ENCODE measurements at regions not wholly inside any gene's neighbourhood (a gene's known extent, or its start where the extent isn't known, plus 50 kb on each side); places are given as distances from the start of the nearest gene placed in this dataset.

DNA sequence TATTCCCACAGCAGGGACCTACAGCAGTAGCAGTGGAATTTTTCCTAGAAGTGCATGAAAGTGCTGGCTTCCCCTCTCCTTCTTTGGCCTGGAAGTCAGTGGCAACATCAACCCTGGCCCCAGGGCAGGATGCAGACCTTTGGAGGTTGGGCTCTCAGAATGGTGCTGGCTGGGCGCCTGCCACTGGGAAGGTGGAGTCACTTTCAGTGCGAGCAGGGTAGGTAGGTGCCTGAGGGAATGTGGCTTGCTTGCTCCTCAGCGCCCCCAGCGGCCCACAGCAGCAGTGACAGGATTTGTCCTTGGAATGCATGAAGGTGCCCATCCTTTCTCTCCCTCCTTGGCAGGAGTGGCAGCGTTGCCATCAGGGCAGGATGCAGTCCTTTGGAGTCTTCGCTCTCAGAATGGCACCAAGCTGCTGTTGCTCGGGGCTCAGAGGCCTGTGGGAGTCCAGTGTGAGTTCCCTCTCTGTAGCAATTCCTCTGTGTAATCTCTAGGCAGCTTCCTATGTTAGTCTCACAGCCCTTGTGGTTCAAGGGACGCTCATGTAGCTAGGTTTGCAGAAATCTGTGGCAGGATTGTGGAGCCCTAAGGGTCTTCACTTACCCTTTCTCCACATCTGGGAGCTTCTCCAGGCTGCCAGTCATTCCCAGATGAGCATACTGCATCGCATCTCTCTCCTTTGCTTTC lies 354.4 kb upstream of the DACH1 start:
- Histone ChIP-seq H4K20me1 (ENCODE audit: insufficient read depth, low read length) (no peaks in the 10 kb centered on the region), H3K27ac (ENCODE audit: extremely low read length, insufficient read depth, low read length) (no peak overlapping the region), H3K4me1 (ENCODE audit: insufficient read depth, low read length) (no peaks in the 10 kb centered on the region), H3K9ac (ENCODE audit: insufficient read depth, low read depth, low read length) (no peak overlapping the region), H3K4me3 (replicated peaks in 1 of 3; ENCODE audit: insufficient read depth in 1 of 3, low read depth in 2 of 3, low read length in 3 of 3) (no peak overlapping the region), H3K79me2 (ENCODE audit: insufficient read depth, low read length) (no peaks in the 10 kb centered on the region), H2AFZ (ENCODE audit: low read length) (no peak overlapping the region), H3K27me3 (ENCODE audit: control insufficient read depth in 1 of 2, insufficient read depth in 2 of 2, low read length in 2 of 2) (no peaks in the 10 kb centered on the region), H3K4me2 (ENCODE audit: low read depth, low read length) (no peak overlapping the region), H3K36me3 (replicated peaks in 1 of 2; ENCODE audit: control insufficient read depth in 1 of 2, insufficient read depth in 2 of 2, low read length in 2 of 2) (no peaks in the 10 kb centered on the region), H3K9me3 (ENCODE audit: low read length) (no peaks in the 10 kb centered on the region)
- FAIRE-seq: peak; percentile 30
- ChIA-PET POLR2A (no interaction called here), CTCF (ENCODE audit: low intra/inter-chr PET ratio, low total read pairs) (no interaction called here)
- intact Hi-C loops (cut with micrococcal nuclease; ENCODE audit: unreplicated experiment) (no loop called here), in situ Hi-C loops (cut with HindIII; ENCODE audit: extremely low pct_ligation_motif_present, low pct_unique_long_range_greater_than_20kb) (no loop called here)
- peak; percentile 100 for ATAC-seq
- DNase-seq (ENCODE audit: low spot score): peak; percentile 28
- no TSS peak for BruUV-seq (replicated peaks)
- WGBS (ENCODE audit: low lambda C conversion rate): 31% methylated on average over 3 of the region's 9 CpGs
- TF ChIP-seq, protein P1, sequence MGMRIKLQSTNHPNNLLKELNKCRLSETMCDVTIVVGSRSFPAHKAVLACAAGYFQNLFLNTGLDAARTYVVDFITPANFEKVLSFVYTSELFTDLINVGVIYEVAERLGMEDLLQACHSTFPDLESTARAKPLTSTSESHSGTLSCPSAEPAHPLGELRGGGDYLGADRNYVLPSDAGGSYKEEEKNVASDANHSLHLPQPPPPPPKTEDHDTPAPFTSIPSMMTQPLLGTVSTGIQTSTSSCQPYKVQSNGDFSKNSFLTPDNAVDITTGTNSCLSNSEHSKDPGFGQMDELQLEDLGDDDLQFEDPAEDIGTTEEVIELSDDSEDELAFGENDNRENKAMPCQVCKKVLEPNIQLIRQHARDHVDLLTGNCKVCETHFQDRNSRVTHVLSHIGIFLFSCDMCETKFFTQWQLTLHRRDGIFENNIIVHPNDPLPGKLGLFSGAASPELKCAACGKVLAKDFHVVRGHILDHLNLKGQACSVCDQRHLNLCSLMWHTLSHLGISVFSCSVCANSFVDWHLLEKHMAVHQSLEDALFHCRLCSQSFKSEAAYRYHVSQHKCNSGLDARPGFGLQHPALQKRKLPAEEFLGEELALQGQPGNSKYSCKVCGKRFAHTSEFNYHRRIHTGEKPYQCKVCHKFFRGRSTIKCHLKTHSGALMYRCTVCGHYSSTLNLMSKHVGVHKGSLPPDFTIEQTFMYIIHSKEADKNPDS (CRISPR knock-in tag; IDR thresholded peaks at IDR 0.05): no peak
- TF ChIP-seq, protein P2, sequence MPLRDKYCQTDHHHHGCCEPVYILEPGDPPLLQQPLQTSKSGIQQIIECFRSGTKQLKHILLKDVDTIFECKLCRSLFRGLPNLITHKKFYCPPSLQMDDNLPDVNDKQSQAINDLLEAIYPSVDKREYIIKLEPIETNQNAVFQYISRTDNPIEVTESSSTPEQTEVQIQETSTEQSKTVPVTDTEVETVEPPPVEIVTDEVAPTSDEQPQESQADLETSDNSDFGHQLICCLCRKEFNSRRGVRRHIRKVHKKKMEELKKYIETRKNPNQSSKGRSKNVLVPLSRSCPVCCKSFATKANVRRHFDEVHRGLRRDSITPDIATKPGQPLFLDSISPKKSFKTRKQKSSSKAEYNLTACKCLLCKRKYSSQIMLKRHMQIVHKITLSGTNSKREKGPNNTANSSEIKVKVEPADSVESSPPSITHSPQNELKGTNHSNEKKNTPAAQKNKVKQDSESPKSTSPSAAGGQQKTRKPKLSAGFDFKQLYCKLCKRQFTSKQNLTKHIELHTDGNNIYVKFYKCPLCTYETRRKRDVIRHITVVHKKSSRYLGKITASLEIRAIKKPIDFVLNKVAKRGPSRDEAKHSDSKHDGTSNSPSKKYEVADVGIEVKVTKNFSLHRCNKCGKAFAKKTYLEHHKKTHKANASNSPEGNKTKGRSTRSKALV (CRISPR knock-in tag; IDR thresholded peaks at IDR 0.05): no peak
- TF ChIP-seq, protein P3, sequence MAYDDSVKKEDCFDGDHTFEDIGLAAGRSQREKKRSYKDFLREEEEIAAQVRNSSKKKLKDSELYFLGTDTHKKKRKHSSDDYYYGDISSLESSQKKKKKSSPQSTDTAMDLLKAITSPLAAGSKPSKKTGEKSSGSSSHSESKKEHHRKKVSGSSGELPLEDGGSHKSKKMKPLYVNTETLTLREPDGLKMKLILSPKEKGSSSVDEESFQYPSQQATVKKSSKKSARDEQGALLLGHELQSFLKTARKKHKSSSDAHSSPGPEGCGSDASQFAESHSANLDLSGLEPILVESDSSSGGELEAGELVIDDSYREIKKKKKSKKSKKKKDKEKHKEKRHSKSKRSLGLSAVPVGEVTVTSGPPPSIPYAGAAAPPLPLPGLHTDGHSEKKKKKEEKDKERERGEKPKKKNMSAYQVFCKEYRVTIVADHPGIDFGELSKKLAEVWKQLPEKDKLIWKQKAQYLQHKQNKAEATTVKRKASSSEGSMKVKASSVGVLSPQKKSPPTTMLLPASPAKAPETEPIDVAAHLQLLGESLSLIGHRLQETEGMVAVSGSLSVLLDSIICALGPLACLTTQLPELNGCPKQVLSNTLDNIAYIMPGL (CRISPR knock-in tag; IDR thresholded peaks at IDR 0.05; ENCODE audit: borderline replicate concordance in 1 of 2, low read depth in 1 of 2): 0 out of 4 replicates have a peak, but pooled peaks of 1 of the 2 experiments have one; percentile 27
- TF ChIP-seq ZNF337 (CRISPR knock-in tag; IDR thresholded peaks at IDR 0.05; ENCODE audit: borderline replicate concordance, low read depth): no peak
- TF ChIP-seq ZNF709 (CRISPR knock-in tag; IDR thresholded peaks at IDR 0.05): no peak
- peak; percentile 38; the same call in 1 of the 2 replicates for TF ChIP-seq ZMYM4 (CRISPR knock-in tag; IDR thresholded peaks at IDR 0.05)
- TF ChIP-seq, protein P4, sequence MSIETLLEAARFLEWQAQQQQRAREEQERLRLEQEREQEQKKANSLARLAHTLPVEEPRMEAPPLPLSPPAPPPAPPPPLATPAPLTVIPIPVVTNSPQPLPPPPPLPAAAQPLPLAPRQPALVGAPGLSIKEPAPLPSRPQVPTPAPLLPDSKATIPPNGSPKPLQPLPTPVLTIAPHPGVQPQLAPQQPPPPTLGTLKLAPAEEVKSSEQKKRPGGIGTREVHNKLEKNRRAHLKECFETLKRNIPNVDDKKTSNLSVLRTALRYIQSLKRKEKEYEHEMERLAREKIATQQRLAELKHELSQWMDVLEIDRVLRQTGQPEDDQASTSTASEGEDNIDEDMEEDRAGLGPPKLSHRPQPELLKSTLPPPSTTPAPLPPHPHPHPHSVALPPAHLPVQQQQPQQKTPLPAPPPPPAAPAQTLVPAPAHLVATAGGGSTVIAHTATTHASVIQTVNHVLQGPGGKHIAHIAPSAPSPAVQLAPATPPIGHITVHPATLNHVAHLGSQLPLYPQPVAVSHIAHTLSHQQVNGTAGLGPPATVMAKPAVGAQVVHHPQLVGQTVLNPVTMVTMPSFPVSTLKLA (IDR thresholded peaks at IDR 0.05): no peak
- TF ChIP-seq AHR (CRISPR knock-in tag; IDR thresholded peaks at IDR 0.05): no peak
- no peak for TF ChIP-seq SAFB2 (CRISPR knock-in tag; IDR thresholded peaks at IDR 0.05; ENCODE audit: borderline replicate concordance, low read depth)
- peak; percentile 58 for TF ChIP-seq STAG1 (CRISPR knock-in tag; IDR thresholded peaks at IDR 0.05)
- no peak for TF ChIP-seq NR2F2 (IDR thresholded peaks at IDR 0.05; ENCODE audit: borderline replicate concordance, low read depth)
- peak; percentile 2; the same call in 1 of the 2 replicates for TF ChIP-seq SMC3 (IDR thresholded peaks at IDR 0.05; ENCODE audit: low read length)
- no peak for TF ChIP-seq RFXAP (CRISPR knock-in tag; IDR thresholded peaks at IDR 0.05; ENCODE audit: borderline replicate concordance)
- no peak for TF ChIP-seq ZFYVE20 (CRISPR knock-in tag; IDR thresholded peaks at IDR 0.05; ENCODE audit: borderline replicate concordance, low read depth)
- TF ChIP-seq XRCC5 (optimal IDR thresholded peaks at IDR 0.05; ENCODE audit: low read length): peak; percentile 81
- no peak for TF ChIP-seq MAZ (IDR thresholded peaks at IDR 0.05; ENCODE audit: borderline replicate concordance, low read depth, low read length)
- TF ChIP-seq MAZ (CRISPR knock-in tag; IDR thresholded peaks at IDR 0.05; ENCODE audit: low read depth): no peak
- no peak for TF ChIP-seq ZNF776 (CRISPR knock-in tag; IDR thresholded peaks at IDR 0.05)
